ENCODE measurements at regions not wholly inside any gene's neighbourhood (a gene's known extent, or its start where the extent isn't known, plus 50 kb on each side); places are given as distances from the start of the nearest gene placed in this dataset.

DNA sequence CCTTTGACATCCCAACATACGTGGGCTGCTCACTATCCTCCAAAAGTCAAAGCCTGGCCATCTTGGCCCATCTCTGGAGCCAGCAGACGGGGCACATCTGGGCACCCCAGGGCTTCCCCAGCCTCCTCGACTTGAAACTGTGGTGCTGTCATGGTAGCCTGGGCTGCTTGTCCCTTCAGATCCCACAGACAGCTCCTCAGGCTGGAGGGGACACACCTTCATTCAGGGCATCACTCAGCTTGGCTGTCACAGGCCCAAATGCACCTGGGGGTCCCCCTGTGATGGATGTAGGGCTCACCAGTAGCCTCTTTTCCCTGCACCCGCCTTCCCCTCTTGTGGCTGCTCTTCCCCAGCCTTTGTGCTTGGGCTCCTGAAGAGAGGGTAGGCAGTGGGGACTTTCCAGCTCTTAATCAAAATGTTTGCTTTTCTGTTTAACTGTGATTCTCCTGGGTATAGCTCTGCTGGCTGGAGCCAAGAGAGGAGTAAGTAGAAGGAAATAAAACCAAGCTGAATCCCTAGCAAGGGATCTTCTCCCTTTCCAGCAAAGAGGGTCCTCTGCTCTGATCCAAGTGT is 92.3 kb downstream of the GYPC start:
- no CpG with 5 or more reads among the region's 4 CpGs for WGBS, 2 donors (ENCODE audit: low coverage in 1 of 2)
- Histone ChIP-seq H3K9me3 (no peaks in the 10 kb centered on the region), H3K27ac (no peak overlapping the region), H3K4me1 (no peaks in the 10 kb centered on the region), H3K27me3 (no peaks in the 10 kb centered on the region), H3K36me3 (no peaks in the 10 kb centered on the region), H3K4me3 (no peak overlapping the region)
- TF ChIP-seq EP300 (IDR thresholded peaks at IDR 0.05) (no peak), POLR2AphosphoS5 (IDR thresholded peaks at IDR 0.05) (no peak), POLR2A (IDR thresholded peaks at IDR 0.05) (no peak)
- TF ChIP-seq, protein P1, sequence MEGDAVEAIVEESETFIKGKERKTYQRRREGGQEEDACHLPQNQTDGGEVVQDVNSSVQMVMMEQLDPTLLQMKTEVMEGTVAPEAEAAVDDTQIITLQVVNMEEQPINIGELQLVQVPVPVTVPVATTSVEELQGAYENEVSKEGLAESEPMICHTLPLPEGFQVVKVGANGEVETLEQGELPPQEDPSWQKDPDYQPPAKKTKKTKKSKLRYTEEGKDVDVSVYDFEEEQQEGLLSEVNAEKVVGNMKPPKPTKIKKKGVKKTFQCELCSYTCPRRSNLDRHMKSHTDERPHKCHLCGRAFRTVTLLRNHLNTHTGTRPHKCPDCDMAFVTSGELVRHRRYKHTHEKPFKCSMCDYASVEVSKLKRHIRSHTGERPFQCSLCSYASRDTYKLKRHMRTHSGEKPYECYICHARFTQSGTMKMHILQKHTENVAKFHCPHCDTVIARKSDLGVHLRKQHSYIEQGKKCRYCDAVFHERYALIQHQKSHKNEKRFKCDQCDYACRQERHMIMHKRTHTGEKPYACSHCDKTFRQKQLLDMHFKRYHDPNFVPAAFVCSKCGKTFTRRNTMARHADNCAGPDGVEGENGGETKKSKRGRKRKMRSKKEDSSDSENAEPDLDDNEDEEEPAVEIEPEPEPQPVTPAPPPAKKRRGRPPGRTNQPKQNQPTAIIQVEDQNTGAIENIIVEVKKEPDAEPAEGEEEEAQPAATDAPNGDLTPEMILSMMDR (IDR thresholded peaks at IDR 0.05) = no peak
- ATAC-seq = no peak

DNA sequence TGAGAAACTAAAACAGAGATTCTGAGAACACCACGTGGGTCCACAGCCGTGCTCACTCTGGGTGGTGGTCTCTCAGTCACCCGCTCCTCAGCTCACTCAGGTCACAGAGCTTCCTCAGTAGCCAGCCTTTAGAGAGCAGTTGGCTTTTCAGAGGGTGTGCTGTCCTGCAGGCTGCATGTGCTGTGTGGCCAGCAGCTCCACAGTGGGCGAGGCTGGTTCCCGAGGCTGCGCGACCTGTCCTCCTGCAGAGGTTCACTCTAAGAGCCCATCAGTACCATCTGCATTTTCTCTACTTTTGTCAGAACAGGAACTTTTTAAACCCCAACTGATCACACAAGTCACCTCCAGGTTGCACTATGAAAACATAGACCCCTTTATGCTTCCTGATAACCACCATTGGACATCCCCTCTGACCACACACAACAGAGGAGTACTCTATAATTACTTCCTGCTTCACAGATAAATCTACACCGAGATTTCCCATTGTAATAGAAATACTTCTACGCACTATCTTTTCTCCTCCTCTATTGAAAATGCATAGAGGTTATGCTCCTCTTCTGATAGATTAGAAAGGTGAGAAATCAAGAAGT is 93.1 kb downstream of the GYPC start:
- no peak for ATAC-seq
- no peaks in the 10 kb centered on the region for H3K27me3 ChIP-seq
- no peaks in the 10 kb centered on the region for H3K9me3 ChIP-seq
- H3K4me1 ChIP-seq = no peaks in the 10 kb centered on the region
- H3K36me3 ChIP-seq = no peaks in the 10 kb centered on the region
- no peak overlapping the region for H3K27ac ChIP-seq
- no peak overlapping the region for H3K4me3 ChIP-seq
- 80 to 86% methylated on average over 2 to 6 of the region's 9 CpGs for WGBS, 2 donors (ENCODE audit: low coverage in 1 of 2)
- TF ChIP-seq POLR2A (IDR thresholded peaks at IDR 0.05) (no peak), EP300 (IDR thresholded peaks at IDR 0.05) (no peak), POLR2AphosphoS5 (IDR thresholded peaks at IDR 0.05) (no peak)
- TF ChIP-seq, protein P1 (IDR thresholded peaks at IDR 0.05) = no peak

DNA sequence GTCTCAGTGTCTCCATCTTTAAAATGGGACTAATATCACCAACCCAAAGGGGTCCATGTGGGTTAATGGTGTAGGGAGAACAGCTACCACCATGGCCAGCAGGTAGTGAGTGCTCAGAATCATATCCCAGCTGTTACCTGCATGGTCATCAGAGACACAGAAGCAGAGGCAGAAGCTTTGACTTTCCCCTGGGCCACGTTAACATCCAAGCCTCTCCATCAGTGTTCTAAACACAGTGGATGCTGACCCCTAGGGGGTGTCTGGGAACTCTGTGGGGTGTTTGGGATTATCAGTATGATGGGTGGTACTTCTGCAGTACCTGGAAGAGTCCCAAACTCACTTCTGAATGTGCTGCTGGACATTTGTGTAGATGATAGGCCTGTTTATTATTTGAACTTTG is 93.6 kb downstream of the GYPC start:
- H3K27ac ChIP-seq = no peak overlapping the region
- no peaks in the 10 kb centered on the region for H3K4me1 ChIP-seq
- no peak overlapping the region for H3K4me3 ChIP-seq
- H3K27me3 ChIP-seq = no peaks in the 10 kb centered on the region
- no peak for ATAC-seq
- no peaks in the 10 kb centered on the region for H3K9me3 ChIP-seq
- TF ChIP-seq, protein P1 (IDR thresholded peaks at IDR 0.05) = peak in 1 of 4 experiments; percentile 29
- no peak for TF ChIP-seq EP300 (IDR thresholded peaks at IDR 0.05)
- H3K36me3 ChIP-seq = no peaks in the 10 kb centered on the region
- WGBS, 2 donors (ENCODE audit: low coverage in 1 of 2) = 60% methylated on average over 1 of the region's 1 CpG

DNA sequence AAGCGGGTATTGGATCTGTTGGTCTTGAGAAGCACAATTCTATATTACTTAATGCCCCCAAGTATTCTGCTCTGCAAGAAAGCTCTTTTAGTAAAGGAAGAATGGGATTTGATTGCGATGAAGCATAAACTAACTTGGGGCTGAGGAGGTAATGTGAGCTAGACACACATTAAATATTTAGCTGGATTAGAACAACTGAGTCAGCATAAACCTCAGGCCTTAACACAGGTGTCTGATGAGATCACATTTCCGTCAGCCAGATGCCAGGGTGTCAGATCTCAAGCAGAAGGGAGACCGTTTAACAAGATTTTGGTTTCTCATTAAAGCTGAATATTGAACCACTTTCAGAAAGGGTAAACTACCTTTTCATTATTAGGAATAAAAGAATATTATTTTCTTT is 94.5 kb downstream of the GYPC start:
- no peaks in the 10 kb centered on the region for H3K4me1 ChIP-seq
- H3K27ac ChIP-seq = no peak overlapping the region
- 89 to 100% methylated on average over 4 of the region's 4 CpGs for WGBS, 2 donors (ENCODE audit: low coverage in 1 of 2)
- no peak for ATAC-seq
- no peaks in the 10 kb centered on the region for H3K36me3 ChIP-seq
- H3K4me3 ChIP-seq = no peak overlapping the region
- H3K9me3 ChIP-seq = no peaks in the 10 kb centered on the region
- H3K27me3 ChIP-seq = no peaks in the 10 kb centered on the region
- TF ChIP-seq POLR2A (IDR thresholded peaks at IDR 0.05) = no peak
- no peak for TF ChIP-seq EP300 (IDR thresholded peaks at IDR 0.05)
- TF ChIP-seq, protein P1 (IDR thresholded peaks at IDR 0.05) = no peak

DNA sequence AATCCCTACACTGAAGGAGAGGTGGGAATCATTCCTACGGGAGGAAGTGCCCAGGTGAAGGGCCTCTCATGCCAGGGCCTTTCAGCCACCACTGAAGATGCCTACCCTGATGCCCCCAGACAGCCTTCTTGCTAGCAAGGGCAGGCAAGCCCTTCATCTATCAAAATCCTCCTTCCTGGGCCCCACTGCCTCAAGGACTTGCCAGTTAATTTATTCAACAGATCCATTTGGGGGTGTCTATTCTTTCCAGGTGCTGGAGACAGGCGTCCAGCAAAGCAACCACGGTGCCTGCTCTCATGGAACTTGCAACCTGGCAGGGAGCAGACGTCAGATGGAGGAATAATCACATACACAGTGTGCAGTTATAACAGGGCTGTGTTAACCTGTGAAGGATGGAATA is 95.5 kb downstream of the GYPC start:
- no peak overlapping the region for H3K27ac ChIP-seq
- H3K9me3 ChIP-seq = no peaks in the 10 kb centered on the region
- H3K4me3 ChIP-seq = no peak overlapping the region
- 60 to 70% methylated on average over 1 to 2 of the region's 4 CpGs for WGBS, 2 donors (ENCODE audit: low coverage in 1 of 2)
- H3K36me3 ChIP-seq = no peaks in the 10 kb centered on the region
- ATAC-seq = no peak
- no peaks in the 10 kb centered on the region for H3K27me3 ChIP-seq
- no peaks in the 10 kb centered on the region for H3K4me1 ChIP-seq
- TF ChIP-seq POLR2AphosphoS5 (IDR thresholded peaks at IDR 0.05) (no peak), POLR2A (IDR thresholded peaks at IDR 0.05) (no peak), EP300 (IDR thresholded peaks at IDR 0.05) (no peak)
- TF ChIP-seq, protein P1 (IDR thresholded peaks at IDR 0.05) = no peak
